Fibroblast of villous mesenchyme (primary cell): ENCODE measurements at regions not wholly inside any gene's neighbourhood (a gene's known extent, or its start where the extent isn't known, plus 50 kb on each side); places are given as distances from the start of the nearest gene placed in this dataset.

Source experiments
- DNase-seq: peaks from one replicate; pipeline ENCODE4 v3.0.0-alpha.2; 2010; ENCODE audit warnings: low read depth
- H3K4me3 ChIP-seq: 2 replicates; pipeline ENCODE4 v1.5.1; 2011; ENCODE audit warnings: low read depth, mild to moderate bottlenecking, low read length
- TF ChIP-seq, protein P1 (sequence below): IDR thresholded peaks from 2 replicates; pipeline ENCODE4 v1.5.1; 2012; ENCODE audit warnings: low read depth, mild to moderate bottlenecking, low read length; ENCODE audit not compliant: insufficient read depth

DNA sequence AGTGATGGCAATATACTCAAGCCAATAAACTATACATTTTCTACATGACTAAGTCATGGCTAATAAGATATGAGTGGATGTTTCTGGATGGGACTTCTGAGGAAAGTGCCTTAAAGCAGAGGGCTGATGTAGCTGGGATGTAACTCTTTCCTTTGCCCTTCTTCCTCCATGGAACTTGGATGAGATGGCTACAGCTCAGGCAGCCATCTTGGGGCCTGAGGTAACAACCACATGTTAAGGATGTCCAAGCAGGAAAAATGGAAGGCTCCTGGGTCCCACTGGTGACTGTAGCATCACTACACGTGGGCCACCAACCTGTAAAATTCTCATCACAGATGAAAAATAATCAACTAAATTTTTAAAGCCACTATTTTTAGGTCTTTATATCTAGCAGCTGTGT lies 54.4 kb upstream of the GRIP1 start:
- TF ChIP-seq, protein P1, sequence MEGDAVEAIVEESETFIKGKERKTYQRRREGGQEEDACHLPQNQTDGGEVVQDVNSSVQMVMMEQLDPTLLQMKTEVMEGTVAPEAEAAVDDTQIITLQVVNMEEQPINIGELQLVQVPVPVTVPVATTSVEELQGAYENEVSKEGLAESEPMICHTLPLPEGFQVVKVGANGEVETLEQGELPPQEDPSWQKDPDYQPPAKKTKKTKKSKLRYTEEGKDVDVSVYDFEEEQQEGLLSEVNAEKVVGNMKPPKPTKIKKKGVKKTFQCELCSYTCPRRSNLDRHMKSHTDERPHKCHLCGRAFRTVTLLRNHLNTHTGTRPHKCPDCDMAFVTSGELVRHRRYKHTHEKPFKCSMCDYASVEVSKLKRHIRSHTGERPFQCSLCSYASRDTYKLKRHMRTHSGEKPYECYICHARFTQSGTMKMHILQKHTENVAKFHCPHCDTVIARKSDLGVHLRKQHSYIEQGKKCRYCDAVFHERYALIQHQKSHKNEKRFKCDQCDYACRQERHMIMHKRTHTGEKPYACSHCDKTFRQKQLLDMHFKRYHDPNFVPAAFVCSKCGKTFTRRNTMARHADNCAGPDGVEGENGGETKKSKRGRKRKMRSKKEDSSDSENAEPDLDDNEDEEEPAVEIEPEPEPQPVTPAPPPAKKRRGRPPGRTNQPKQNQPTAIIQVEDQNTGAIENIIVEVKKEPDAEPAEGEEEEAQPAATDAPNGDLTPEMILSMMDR = no peak
- no peak for DNase-seq
- H3K4me3 ChIP-seq = no peak overlapping the region

DNA sequence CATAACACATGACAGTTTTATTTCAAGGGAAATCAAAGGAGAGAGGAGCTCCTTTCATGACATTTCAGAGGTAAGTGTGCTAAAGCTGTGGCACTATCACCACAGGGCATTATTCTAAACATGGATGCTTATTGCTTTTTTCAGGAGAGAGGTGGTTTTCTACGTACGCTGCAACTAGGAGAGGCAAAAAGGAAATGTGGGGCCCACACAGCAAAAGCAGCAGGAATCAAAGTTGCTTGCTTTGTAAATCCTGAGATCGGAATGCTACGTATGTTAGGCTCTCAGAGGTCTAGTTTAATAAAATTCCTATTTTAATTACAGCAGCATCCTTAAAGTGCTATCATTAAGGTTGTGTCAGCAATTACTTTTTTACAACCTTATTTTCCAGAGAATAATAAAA lies 55.0 kb upstream of the GRIP1 start:
- DNase-seq = no peak
- TF ChIP-seq, protein P1 = no peak
- no peak overlapping the region for H3K4me3 ChIP-seq

- TF ChIP-seq, protein P1 = no peak
- no peak for DNase-seq
- H3K4me3 ChIP-seq = no peak overlapping the region
Measured at GRCh38 chr12:66735275-66735674, 56.4 kb upstream of the GRIP1 start.

DNA sequence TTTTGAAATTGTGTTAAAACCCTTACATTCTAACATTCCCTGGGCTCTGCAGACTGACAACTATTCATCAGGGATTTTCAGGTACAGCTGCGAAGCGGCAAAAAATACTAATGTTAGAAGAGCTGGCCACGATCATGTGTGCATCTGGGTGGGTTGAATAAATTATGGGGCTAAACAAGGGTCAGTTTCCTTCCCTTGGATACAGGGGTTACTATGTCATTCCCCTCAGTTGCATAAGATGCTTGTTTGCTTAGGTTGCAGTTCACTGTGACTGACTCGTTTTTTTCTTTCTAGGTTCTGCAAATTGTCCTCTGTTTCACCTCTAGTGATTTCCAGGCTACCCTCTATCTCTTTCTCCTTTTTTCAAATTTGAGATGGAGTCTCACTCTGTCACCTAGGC lies 58.1 kb upstream of the GRIP1 start:
- no peak for DNase-seq
- TF ChIP-seq, protein P1 = no peak
- no peak overlapping the region for H3K4me3 ChIP-seq

GRCh38 chr12:66739266-66739665 lies 60.4 kb upstream of the GRIP1 start:
- TF ChIP-seq, protein P1 = no peak
- no peak overlapping the region for H3K4me3 ChIP-seq
- DNase-seq = no peak

DNA sequence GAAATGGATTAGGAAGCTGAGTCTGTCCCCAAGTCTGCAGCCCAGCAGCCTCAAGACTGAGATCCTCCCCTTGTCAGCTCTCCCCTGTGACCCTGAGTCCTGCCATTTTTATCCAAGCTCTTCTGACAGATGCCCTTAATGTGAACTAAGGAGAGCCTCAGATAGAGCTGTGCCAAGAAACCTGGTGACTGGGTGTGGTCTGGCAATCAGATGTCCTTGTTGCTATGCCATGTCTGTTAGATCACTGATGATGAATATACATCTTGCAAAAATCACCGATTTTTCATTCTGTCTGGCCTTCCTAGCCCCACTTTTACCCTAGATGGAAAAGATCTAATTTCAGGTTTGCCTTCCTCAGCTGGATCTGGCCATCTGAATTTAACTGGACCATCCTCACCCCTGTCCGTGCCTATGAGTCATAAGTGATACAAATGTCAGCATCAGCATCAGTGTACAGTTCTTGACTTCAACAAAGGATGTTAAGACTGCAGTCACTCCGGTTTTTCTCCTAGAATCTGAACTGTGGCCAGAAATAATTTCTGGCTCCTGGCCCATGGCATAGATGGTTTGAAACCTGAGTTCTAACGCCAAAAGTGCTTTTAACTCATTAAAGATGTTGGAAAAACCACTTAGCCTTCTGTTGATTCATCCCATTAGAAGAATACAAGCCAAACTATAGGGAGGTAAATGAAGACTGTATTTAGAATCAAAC lies 61.2 kb upstream of the GRIP1 start:
- TF ChIP-seq, protein P1 = no peak
- H3K4me3 ChIP-seq = no peak overlapping the region
- no peak for DNase-seq

DNA sequence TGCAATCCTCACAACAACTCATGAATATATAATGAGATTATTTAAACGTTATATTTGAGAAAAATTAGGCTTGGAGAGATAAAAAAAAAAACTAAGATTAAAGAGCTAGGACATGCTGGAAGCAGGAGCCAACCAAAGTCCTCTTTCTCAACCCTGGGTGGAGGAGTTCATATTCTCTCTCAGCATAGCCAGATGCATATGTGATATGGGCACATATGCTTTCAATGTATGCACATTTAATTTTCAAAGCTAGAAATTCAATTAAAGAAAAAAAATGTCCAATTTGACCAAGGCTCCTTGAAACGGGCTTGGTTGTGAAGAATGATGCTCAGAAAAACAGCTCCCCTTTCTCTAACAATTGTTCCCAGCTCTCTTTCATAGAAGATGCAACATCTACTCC lies 61.9 kb upstream of the GRIP1 start:
- H3K4me3 ChIP-seq = no peak overlapping the region
- DNase-seq = no peak
- TF ChIP-seq, protein P1 = no peak
